Thymus (tissue), 11 donors: ENCODE measurements at regions not wholly inside any gene's neighbourhood (a gene's known extent, or its start where the extent isn't known, plus 50 kb on each side); places are given as distances from the start of the nearest gene placed in this dataset.

Experiments
- DNase-seq, 9 donors: peaks; one replicate each; pipeline ENCODE4 v3.0.0-alpha.2; 2013; ENCODE audit warnings: low spot score in 9 of 9, low read depth in 6 of 9, missing footprints in 1 of 9
- H3K27ac ChIP-seq, 2 donors: one replicate each; pipeline ENCODE4 v1.5.1; 2013; ENCODE audit warnings: control low read depth in 1 of 2, low read depth in 1 of 2, low read length in 1 of 2, mild to moderate bottlenecking in 1 of 2, moderate library complexity in 1 of 2
- H3K27me3 ChIP-seq, 2 donors: one replicate each; pipeline ENCODE4 v1.5.1; 2013; ENCODE audit warnings: low read length in 1 of 2; ENCODE audit not compliant: control insufficient read depth in 2 of 2, insufficient read depth in 1 of 2
- H3K36me3 ChIP-seq, 2 donors: one replicate each; pipeline ENCODE4 v1.5.1; 2013; ENCODE audit warnings: low read length in 1 of 2, mild to moderate bottlenecking in 1 of 2, moderate library complexity in 1 of 2; ENCODE audit not compliant: control insufficient read depth in 2 of 2, insufficient read depth in 2 of 2
- H3K4me1 ChIP-seq, 2 donors: one replicate each; pipeline ENCODE4 v1.5.1; 2013; ENCODE audit warnings: low read length in 2 of 2; ENCODE audit not compliant: control insufficient read depth in 2 of 2, insufficient read depth in 2 of 2
- H3K4me3 ChIP-seq, 2 donors: one replicate each; pipeline ENCODE4 v1.5.1; 2013; ENCODE audit warnings: low read length in 2 of 2, control low read depth in 1 of 2, mild to moderate bottlenecking in 1 of 2
- H3K9me3 ChIP-seq, 2 donors: one replicate each; pipeline ENCODE4 v1.5.1; 2013; ENCODE audit warnings: low read length in 1 of 2, mild to moderate bottlenecking in 1 of 2; ENCODE audit not compliant: control insufficient read depth in 2 of 2, insufficient read depth in 1 of 2
- WGBS: extraction: QIAGEN DNeasy Blood & Tissue Kit; methylation state at CpG from one replicate; pipeline ENCODE4 v1.1.7; 2013; 5-methylcytosine and 5-hydroxymethylcytosine counted together
- donor health status: healthy.

DNA sequence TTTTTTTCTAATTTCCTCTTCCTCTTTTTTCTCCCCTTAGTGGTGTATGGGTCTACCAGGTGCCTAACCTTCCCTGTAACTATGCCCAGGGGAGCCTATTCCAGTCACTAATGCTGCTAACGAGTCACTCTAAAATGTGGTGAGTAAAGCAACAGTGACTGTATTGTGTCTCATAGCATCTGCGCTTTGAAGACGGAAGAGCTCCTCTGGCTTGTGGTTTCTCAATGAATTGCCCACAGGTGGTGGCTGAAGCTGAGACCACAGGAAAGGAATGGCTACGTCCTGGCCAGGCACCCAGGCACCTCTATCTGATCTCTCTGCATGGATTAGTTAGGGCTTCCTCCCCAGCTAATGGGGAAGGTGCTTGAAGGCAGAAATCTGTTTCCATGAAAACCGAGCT lies 763.5 kb upstream of the FRG1 start:
- 66% methylated on average over 5 of the region's 5 CpGs for WGBS
- H3K27me3 ChIP-seq: no peaks in the 10 kb centered on the region
- H3K4me1 ChIP-seq: no peaks in the 10 kb centered on the region
- no peaks in the 10 kb centered on the region for H3K36me3 ChIP-seq
- H3K27ac ChIP-seq: no peak overlapping the region
- no peaks in the 10 kb centered on the region for H3K9me3 ChIP-seq
- H3K4me3 ChIP-seq: no peak overlapping the region
- DNase-seq: no peak

- Histone ChIP-seq H3K36me3 (no peaks in the 10 kb centered on the region), H3K27me3 (no peaks in the 10 kb centered on the region), H3K4me3 (no peak overlapping the region), H3K27ac (no peak overlapping the region), H3K9me3 (no peaks in the 10 kb centered on the region), H3K4me1 (no peaks in the 10 kb centered on the region)
- no peak for DNase-seq
- 86% methylated on average over 3 of the region's 3 CpGs for WGBS
Observed at GRCh38 chr4:189178125-189178746, 762.4 kb upstream of the FRG1 start.

DNA sequence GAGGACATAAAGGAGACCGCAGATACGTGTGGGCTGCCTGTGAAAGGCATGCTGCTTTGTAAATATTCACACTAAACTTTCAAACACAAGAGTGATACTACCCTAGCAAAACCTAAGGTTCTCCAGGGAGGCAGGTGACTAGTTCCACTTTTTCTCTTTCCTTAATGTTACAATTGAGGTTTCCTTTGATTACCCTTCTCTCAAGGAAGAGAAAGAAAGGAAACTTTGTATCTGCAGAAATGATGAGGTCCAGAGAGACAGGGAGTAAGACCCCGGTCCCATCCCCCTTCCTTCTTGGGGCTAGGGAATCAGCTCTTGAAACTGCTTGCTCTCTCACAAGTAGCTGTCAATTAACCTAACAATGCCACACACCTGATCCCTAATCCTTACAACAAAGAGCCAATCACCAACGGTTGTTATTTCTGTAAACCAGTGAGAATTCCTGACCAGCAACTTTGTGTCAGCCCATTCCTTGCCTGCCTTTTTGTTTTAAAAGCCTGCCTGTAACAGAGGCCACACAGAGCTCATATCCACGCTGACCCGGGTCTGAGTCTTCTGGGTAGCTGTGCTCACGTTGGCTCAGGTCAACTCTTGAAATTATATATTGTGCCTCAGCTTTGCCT lies 754.8 kb upstream of the FRG1 start:
- Histone ChIP-seq H3K4me3 (no peak overlapping the region), H3K4me1 (no peaks in the 10 kb centered on the region), H3K27ac (no peak overlapping the region), H3K9me3 (no peaks in the 10 kb centered on the region), H3K36me3 (no peaks in the 10 kb centered on the region), H3K27me3 (no peaks in the 10 kb centered on the region)
- no peak for DNase-seq
- 35% methylated on average over 7 of the region's 7 CpGs for WGBS

- no peaks in the 10 kb centered on the region for H3K4me1 ChIP-seq
- H3K4me3 ChIP-seq: no peak overlapping the region
- no peak overlapping the region for H3K27ac ChIP-seq
- peaks cover 0 to 3% of the 10 kb centered on the region in 2 donors for H3K9me3 ChIP-seq
- no peaks in the 10 kb centered on the region for H3K27me3 ChIP-seq
- no peak for DNase-seq
- H3K36me3 ChIP-seq: no peaks in the 10 kb centered on the region
- WGBS: 87% methylated on average over 2 of the region's 2 CpGs
Observed at GRCh38 chr4:189187531-189188052, 753.1 kb upstream of the FRG1 start.

GRCh38 chr4:189198624-189199023 lies 742.0 kb upstream of the FRG1 start:
- H3K27ac ChIP-seq: no peak overlapping the region

DNA sequence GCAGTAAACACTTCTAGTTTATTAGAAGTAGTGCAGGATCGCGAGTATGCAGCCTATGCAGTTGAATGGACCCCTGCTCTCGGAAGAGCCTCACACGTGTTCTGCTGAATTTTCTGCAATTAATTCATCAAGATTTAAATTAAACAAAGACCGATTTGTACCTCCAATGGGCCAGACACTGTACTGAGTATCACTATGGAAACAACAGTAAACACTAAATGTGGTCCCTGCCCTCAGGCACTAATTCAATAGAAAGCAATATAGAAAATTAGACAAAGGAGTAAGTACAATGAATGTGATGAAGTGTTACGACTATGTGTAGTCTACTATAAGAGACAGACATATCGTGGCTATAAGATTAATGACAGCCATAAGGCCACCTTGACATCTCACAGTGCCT lies 740.3 kb upstream of the FRG1 start:
- no peaks in the 10 kb centered on the region for H3K36me3 ChIP-seq
- H3K4me3 ChIP-seq: no peak overlapping the region
- DNase-seq: no peak
- no peak overlapping the region for H3K27ac ChIP-seq
- no peaks in the 10 kb centered on the region for H3K27me3 ChIP-seq
- 91% methylated on average over 7 of the region's 7 CpGs for WGBS
- no peaks in the 10 kb centered on the region for H3K9me3 ChIP-seq
- H3K4me1 ChIP-seq: peaks cover 0 to 5% of the 10 kb centered on the region in 2 donors

More at GRCh38 chr4:189198624-189199023, 742.0 kb upstream of the FRG1 start:
- no peaks in the 10 kb centered on the region for H3K36me3 ChIP-seq
- DNase-seq: no peak
- H3K4me3 ChIP-seq: no peak overlapping the region
- H3K4me1 ChIP-seq: peaks cover 0 to 5% of the 10 kb centered on the region in 2 donors
- H3K9me3 ChIP-seq: no peaks in the 10 kb centered on the region
- no peaks in the 10 kb centered on the region for H3K27me3 ChIP-seq
- 95% methylated on average over 10 of the region's 10 CpGs for WGBS

DNA sequence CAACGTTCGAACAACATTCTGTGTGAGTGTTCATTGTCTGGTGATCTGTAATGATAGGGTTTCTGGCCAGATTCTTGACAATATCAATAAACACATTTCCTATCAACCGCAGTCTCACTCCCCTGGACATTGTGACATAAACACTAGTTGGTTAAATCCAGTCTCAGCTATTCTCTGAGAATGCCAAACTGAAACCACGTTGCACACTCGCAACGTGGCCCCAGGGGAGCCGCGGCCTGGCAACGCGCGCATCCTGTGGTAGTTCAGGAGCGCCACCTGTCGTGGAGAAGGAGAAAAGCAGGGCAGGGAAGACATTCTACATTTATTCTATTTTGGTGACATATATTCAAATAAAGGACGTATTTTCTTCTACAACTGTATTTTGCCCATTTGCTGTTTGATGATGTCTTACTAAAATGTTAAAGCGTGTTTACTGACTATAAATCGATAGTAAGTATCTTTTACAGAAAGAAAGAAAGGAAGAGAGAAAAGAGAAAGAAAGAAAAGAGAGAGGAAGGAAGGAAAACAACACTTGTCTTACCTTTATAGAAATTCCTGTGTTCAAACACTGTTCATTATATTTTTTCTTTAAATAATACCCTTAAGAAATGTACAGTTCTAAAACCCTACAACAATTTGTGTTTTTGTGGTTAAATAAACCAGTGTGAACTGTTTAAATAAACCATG lies 738.3 kb upstream of the FRG1 start:
- Histone ChIP-seq H3K27ac (peak overlapping the region in 1 of 2 donors; percentile 50), H3K36me3 (no peaks in the 10 kb centered on the region), H3K27me3 (no peaks in the 10 kb centered on the region), H3K4me3 (peak overlapping the region in 1 of 2 donors; percentile 17), H3K9me3 (no peaks in the 10 kb centered on the region), H3K4me1 (peaks cover 0 to 5% of the 10 kb centered on the region in 2 donors)
- DNase-seq: peak in 5 of 9 donors; percentile 11 to 66 (median 50)
- WGBS: 14% methylated on average over 16 of the region's 16 CpGs

DNA sequence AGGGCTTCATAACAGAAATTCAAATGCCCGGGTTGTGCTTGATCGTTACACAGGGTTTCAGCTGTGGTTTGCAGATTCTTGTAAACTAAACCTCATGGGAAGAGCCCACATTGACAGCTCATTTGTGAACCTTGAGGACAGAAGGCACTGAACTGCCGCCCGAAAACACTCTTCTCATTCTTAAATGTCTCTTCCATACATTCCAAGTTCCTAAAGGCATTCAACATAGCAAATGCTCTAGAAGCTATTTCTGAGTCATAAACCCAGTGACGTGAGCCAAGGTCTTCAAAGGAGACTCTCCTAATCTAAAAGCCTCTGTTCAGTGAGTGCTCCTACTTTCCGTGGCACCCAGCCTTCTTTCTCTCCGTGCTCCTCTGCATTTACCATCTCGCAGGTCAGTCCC lies 737.8 kb upstream of the FRG1 start:
- Histone ChIP-seq H3K36me3 (no peaks in the 10 kb centered on the region), H3K4me3 (no peak overlapping the region), H3K27ac (peak overlapping the region in 1 of 2 donors; percentile 50), H3K4me1 (peaks cover 0 to 5% of the 10 kb centered on the region in 2 donors), H3K27me3 (no peaks in the 10 kb centered on the region), H3K9me3 (no peaks in the 10 kb centered on the region)
- WGBS: 71% methylated on average over 8 of the region's 8 CpGs
- peak in 4 of 9 donors; percentile 6 to 36 (median 10) for DNase-seq

DNA sequence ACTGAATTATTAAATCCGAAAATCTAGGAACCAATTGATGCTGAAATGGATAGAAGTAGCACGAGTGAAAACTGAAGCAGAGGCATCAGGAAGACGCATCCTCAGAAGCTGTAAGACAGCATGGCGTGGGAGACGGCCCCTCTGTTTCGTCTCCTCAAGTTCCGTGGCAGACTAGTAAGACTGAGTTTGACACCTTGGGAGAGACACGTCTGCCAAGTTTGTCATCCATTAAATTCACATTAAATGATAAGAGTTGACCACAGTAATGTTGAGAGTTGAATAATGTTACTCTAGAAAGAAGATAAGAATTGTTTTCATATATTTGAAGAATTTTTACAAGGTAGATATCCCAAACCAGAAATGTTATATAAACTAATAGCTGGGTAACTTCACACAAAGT lies 736.1 kb upstream of the FRG1 start:
- 92% methylated on average over 8 of the region's 8 CpGs for WGBS
- Histone ChIP-seq H3K36me3 (no peaks in the 10 kb centered on the region), H3K9me3 (no peaks in the 10 kb centered on the region)

More for the DNA sequence above, 736.1 kb upstream of the FRG1 start:
- Histone ChIP-seq H3K27ac (no peak overlapping the region), H3K4me3 (no peak overlapping the region), H3K4me1 (peaks cover 0 to 5% of the 10 kb centered on the region in 2 donors), H3K27me3 (no peaks in the 10 kb centered on the region)
- no peak for DNase-seq
